ENCODE measurements at regions not wholly inside any gene's neighbourhood (a gene's known extent, or its start where the extent isn't known, plus 50 kb on each side); places are given as distances from the start of the nearest gene placed in this dataset.
"Not testable (repeated sequence)": the region's sequence is repeated elsewhere in the genome, so short reads cannot be mapped to it uniquely, and the experiment has no call there.

GRCh38 chr6:1445650-1446330 lies 56.4 kb downstream of the FOXF2 start:
- no peak for DNase-seq

GRCh38 chr6:1449896-1450295 lies 60.5 kb downstream of the FOXF2 start:
- DNase-seq, result no peak

- no peak for DNase-seq
Observed at GRCh38 chr6:1453024-1453423, 63.6 kb downstream of the FOXF2 start.

- not testable (repeated sequence) for DNase-seq
Observed at GRCh38 chr6:1456816-1457215, 67.4 kb downstream of the FOXF2 start.

GRCh38 chr6:1461207-1461606 lies 71.8 kb downstream of the FOXF2 start:
- no peak for DNase-seq

- DNase-seq, result no peak
Observed at GRCh38 chr6:1461736-1462135, 72.4 kb downstream of the FOXF2 start.

GRCh38 chr6:1463275-1463674 lies 73.9 kb downstream of the FOXF2 start:
- DNase-seq, result no peak

GRCh38 chr6:1463751-1464426 lies 74.5 kb downstream of the FOXF2 start:
- no peak for DNase-seq

GRCh38 chr6:1464781-1465370 lies 75.5 kb downstream of the FOXF2 start:
- DNase-seq, result no peak

GRCh38 chr6:1468126-1468525 lies 78.8 kb downstream of the FOXF2 start:
- DNase-seq, result no peak

- no peak for DNase-seq
Observed at GRCh38 chr6:1470040-1470439, 80.7 kb downstream of the FOXF2 start.

- DNase-seq, result no peak
Observed at GRCh38 chr6:1472643-1473042, 83.3 kb downstream of the FOXF2 start.

- DNase-seq, result no peak
Observed at GRCh38 chr6:1473166-1473565, 83.8 kb downstream of the FOXF2 start.

- no peak for DNase-seq
Observed at GRCh38 chr6:1473598-1473997, 84.2 kb downstream of the FOXF2 start.

GRCh38 chr6:1474205-1474604 lies 84.8 kb downstream of the FOXF2 start:
- DNase-seq, result no peak

- no peak for DNase-seq
Observed at GRCh38 chr6:1475174-1475573, 85.8 kb downstream of the FOXF2 start.

- DNase-seq, result no peak
Observed at GRCh38 chr6:1477432-1478090, 88.2 kb downstream of the FOXF2 start.

- DNase-seq, result not testable (repeated sequence)
Observed at GRCh38 chr6:1478163-1478826, 88.9 kb downstream of the FOXF2 start.

- DNase-seq, result no peak
Observed at GRCh38 chr6:1479095-1479494, 89.7 kb downstream of the FOXF2 start.

- DNase-seq, result no peak
Observed at GRCh38 chr6:1479601-1480221, 90.3 kb downstream of the FOXF2 start.

GRCh38 chr6:1481286-1481685 lies 91.9 kb downstream of the FOXF2 start:
- no peak for DNase-seq

- DNase-seq, result no peak
Observed at GRCh38 chr6:1482381-1483166, 93.2 kb downstream of the FOXF2 start.

Measured in NCI-H69 (cell line).